Naive thymus-derived CD4-positive, alpha-beta T cell (primary cell): ENCODE measurements at regions not wholly inside any gene's neighbourhood (a gene's known extent, or its start where the extent isn't known, plus 50 kb on each side); places are given as distances from the start of the nearest gene placed in this dataset.

ENCODE experiments used
- ATAC-seq: fragments of 150-1000 bp; cut with Tn5 transposase; 2 replicates; pipeline ENCODE4 v1.10.0; 2021; ENCODE audit warnings: mild to moderate bottlenecking, moderate library complexity
- CTCF ChIA-PET: fragments of 350-600 bp; sonication (Branson Sonifier 250); formaldehyde crosslinking; loops from one replicate; lab custom pipeline; 2021; ENCODE audit warnings: antibody characterized with exemption; lab: Charles Lee
- POLR2A ChIA-PET: fragments of 350-600 bp; sonication (Branson Sonifier 250); formaldehyde crosslinking; loops from one replicate; lab custom pipeline; 2021; ENCODE audit warnings: antibody characterized with exemption, inconsistent platforms; lab: Charles Lee
- DNase-seq, 9 donors: peaks; one replicate each; pipeline versions ENCODE4 v3.0.0 to v3.0.0-alpha.2; 2020 to 2022; ENCODE audit warnings: mixed read lengths in 1 of 9
- H3K27ac ChIP-seq: one replicate; pipeline ENCODE4 v1.7.0; 2013; ENCODE audit warnings: mild to moderate bottlenecking, low read depth, low read length, moderate library complexity
- H3K27me3 ChIP-seq, 2 donors: one replicate each; pipeline ENCODE4 v1.7.0; 2013; ENCODE audit warnings: low read length in 2 of 2, mild to moderate bottlenecking in 2 of 2, moderate library complexity in 2 of 2; ENCODE audit not compliant: control insufficient read depth in 2 of 2, insufficient read depth in 2 of 2
- H3K36me3 ChIP-seq, 3 experiments: 1 replicate in 2 of 3; 2 replicates in 1 of 3; pipeline ENCODE4 v1.7.0; 2013; ENCODE audit warnings: low read length in 3 of 3, mild to moderate bottlenecking in 3 of 3, moderate library complexity in 1 of 3; ENCODE audit not compliant: insufficient read depth in 3 of 3, control insufficient read depth in 2 of 3
- H3K4me1 ChIP-seq, 2 donors: one replicate each; pipeline ENCODE4 v1.7.0; 2013; ENCODE audit warnings: low read length in 2 of 2, mild to moderate bottlenecking in 2 of 2, moderate library complexity in 1 of 2; ENCODE audit not compliant: control insufficient read depth in 2 of 2, insufficient read depth in 2 of 2
- H3K4me3 ChIP-seq: 2 replicates; pipeline ENCODE4 v1.7.0; 2013; ENCODE audit warnings: mild to moderate bottlenecking, low read length
- H3K9me3 ChIP-seq, 3 experiments: 1 replicate in 2 of 3; 2 replicates in 1 of 3; pipeline ENCODE4 v1.7.0; 2013; ENCODE audit warnings: low read length in 3 of 3; ENCODE audit not compliant: control insufficient read depth in 2 of 3
- H3K27ac Mint-ChIP-seq, 9 donors: one replicate each; pipeline ENCODE4 v1.8.0; 2020 to 2022; ENCODE audit warnings: mixed read lengths in 9 of 9, mild to moderate bottlenecking in 8 of 9, moderate library complexity in 5 of 9, inconsistent platforms in 2 of 9
- H3K27me3 Mint-ChIP-seq, 5 donors: one replicate each; pipeline ENCODE4 v1.8.0; 2021 to 2022; ENCODE audit warnings: mixed read lengths in 5 of 5, mild to moderate bottlenecking in 1 of 5
- H3K36me3 Mint-ChIP-seq, 5 donors: one replicate each; pipeline ENCODE4 v1.8.0; 2020 to 2022; ENCODE audit warnings: mixed read lengths in 5 of 5, mild to moderate bottlenecking in 3 of 5, inconsistent platforms in 1 of 5
- H3K4me1 Mint-ChIP-seq, 7 donors: one replicate each; pipeline ENCODE4 v1.8.0; 2020 to 2022; ENCODE audit warnings: mixed read lengths in 7 of 7, mild to moderate bottlenecking in 3 of 7, inconsistent platforms in 1 of 7
- H3K4me3 Mint-ChIP-seq, 10 donors: one replicate each; pipeline ENCODE4 v1.8.0; 2020 to 2022; ENCODE audit warnings: mild to moderate bottlenecking in 10 of 10, mixed read lengths in 10 of 10, moderate library complexity in 6 of 10, inconsistent platforms in 2 of 10
- H3K9me3 Mint-ChIP-seq, 11 donors: one replicate each; pipeline ENCODE4 v1.8.0; 2020 to 2022; ENCODE audit warnings: mixed read lengths in 11 of 11, mild to moderate bottlenecking in 4 of 11, inconsistent platforms in 1 of 11, moderate library complexity in 1 of 11
- intact Hi-C, 2 donors: fragments of 100-400 bp; cut with micrococcal nuclease; formaldehyde crosslinking; loops; one replicate each; pipeline ENCODE4 v1.15.1; 2023

DNA sequence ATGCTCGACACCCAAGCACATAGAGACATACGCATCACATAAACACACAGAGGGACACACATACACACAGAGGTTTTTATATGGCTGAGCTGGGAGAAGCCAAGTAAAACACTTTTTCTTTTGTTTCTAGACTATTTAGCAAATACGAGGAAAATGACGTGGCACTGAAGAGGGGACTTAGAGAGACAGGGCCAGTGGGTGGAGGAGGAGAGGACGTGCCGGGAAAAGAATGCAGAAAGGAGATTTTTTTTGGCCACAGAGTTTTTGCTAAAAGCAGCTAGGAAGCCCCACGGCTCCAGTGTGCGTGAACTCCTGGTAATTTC is 168.5 kb upstream of the KLF7 start:
- H3K27ac ChIP-seq = no peak overlapping the region
- peaks cover 0 to 3% (median 0%) of the 10 kb centered on the region in 11 donors for H3K9me3 Mint-ChIP-seq
- DNase-seq = no peak
- H3K9me3 ChIP-seq = no peaks in the 10 kb centered on the region
- no peaks in the 10 kb centered on the region for H3K27me3 Mint-ChIP-seq
- peaks cover 0 to 5% (median 0%) of the 10 kb centered on the region in 5 donors for H3K36me3 Mint-ChIP-seq
- H3K36me3 ChIP-seq = no peaks in the 10 kb centered on the region
- H3K4me3 Mint-ChIP-seq = peak overlapping the region in 2 of 10 donors; percentile 20 to 59
- H3K4me1 ChIP-seq = peaks cover 0 to 20% of the 10 kb centered on the region in 2 donors
- ATAC-seq = no peak
- CTCF ChIA-PET = no interaction called here
- no peaks in the 10 kb centered on the region for H3K27me3 ChIP-seq
- intact Hi-C loops = loop anchor here in 1 of 2 donors (5.0 to 10.0 kb wide), 5 partner anchors 52 to 1177 kb away; partner anchors contain the start of genes CREB1, EEF1B2, FASTKD2 and MDH1B
- POLR2A ChIA-PET = no interaction called here
- peak overlapping the region in 1 of 9 donors; percentile 84 for H3K27ac Mint-ChIP-seq
- H3K4me3 ChIP-seq = no peak overlapping the region
- H3K4me1 Mint-ChIP-seq = peaks cover 11 to 81% (median 17%) of the 10 kb centered on the region in 7 donors

DNA sequence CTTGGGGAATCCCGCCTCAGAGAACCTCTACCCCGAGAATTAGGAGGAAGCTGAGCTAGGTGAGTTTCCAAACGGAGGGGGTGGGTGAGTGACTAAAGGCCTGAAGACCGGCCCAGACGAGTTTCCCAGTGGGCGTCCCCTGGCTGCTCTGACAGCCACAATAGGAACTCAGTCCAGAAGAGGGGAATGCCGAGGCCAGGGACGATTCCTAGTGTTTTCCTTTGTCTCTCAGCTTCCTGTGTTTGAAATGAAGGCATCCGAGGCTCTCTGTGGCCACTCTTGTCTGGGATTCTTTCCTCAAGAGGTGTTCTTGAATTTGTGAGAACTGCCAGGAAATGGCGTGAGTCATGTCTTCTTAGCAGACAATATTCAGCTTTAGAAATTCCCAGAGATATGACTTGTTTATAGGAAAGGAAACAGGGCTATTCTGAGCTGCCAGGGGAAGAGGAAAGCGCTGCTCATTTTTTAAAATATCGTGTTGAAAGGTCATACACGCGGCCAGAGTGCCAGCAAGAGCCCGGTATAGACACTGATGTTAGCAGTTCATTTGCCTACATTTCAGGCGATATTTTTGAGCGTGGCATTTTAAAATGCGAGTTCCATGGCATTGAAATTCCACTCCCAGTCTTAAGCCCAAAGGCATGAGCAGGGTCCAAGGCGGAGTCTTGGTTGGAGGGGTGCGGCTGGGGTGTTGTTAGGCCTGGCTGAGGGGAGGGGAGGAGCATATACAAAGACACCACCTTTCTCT is 169.1 kb upstream of the KLF7 start:
- POLR2A ChIA-PET = no interaction called here
- ATAC-seq = no peak

DNA sequence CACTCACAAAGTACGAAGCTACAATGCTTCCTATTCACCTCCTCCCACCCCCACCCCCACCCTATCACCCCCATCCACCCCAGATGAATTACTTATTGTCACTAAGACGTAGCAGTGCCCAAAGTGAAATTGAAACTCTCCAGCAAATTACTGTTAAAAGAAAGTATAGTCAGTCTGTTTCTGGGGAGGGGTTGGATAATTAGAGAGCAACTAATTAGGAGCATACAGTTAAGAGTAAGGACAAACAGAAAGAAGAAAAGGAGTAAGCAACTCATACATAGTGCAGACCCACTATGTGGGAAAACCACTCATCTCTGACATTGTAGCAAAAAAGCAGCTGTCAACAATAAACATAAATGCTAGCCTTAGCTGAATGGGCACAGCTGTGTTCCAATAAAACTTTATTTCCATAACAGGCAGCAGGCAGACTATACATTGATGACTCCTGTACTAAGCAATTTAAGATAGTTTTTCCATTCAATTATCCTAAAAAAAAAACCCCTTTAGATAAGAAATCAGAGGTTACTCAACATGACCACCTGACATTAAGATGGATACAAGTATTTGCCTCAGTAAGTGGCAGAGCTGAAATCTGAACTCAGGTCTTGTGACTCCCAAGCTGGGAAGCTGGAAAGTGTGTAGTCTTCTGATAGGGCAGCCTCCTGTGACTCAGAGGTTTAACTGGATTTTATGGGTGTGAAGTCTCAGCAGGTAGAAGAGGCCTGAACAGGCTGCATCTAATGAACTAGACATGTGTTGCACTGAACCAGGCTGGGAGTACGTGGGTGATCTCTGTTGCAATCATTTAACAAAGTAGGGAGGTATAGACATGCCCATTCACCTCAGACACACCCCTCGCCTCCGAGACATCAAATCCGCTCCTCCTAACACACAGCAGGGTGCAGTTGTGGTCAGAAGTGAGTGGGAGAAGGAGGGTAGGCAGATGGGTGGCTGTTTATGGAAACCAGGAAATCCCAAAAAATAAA is 171.8 kb upstream of the KLF7 start:
- Histone ChIP-seq H3K4me1 (peaks cover 0 to 19% of the 10 kb centered on the region in 2 donors), H3K27ac (no peak overlapping the region), H3K9me3 (no peaks in the 10 kb centered on the region), H3K27me3 (no peaks in the 10 kb centered on the region), H3K36me3 (no peaks in the 10 kb centered on the region), H3K4me3 (no peak overlapping the region)
- DNase-seq (peak in 1 of 9 donors; percentile 34), ATAC-seq (no peak)
- Mint-ChIP-seq H3K9me3 (peaks cover 0 to 3% (median 0%) of the 10 kb centered on the region in 11 donors), H3K4me3 (peak overlapping the region in 1 of 10 donors; percentile 57), H3K27me3 (no peaks in the 10 kb centered on the region), H3K4me1 (peaks cover 9 to 54% (median 13%) of the 10 kb centered on the region in 7 donors), H3K27ac (peak overlapping the region in 2 of 9 donors; percentile 52 to 74), H3K36me3 (peaks cover 0 to 5% (median 0%) of the 10 kb centered on the region in 5 donors)
- POLR2A ChIA-PET = no interaction called here
- CTCF ChIA-PET = no interaction called here
- intact Hi-C loops = loop anchor here in 1 of 2 donors (1.0 to 10.0 kb wide), 5 partner anchors 95 to 573 kb away; partner anchors contain the start of genes FASTKD2, KLF7 and MDH1B

More for the DNA sequence above, 169.1 kb upstream of the KLF7 start:
- Histone ChIP-seq H3K27ac (no peak overlapping the region), H3K4me1 (peaks cover 0 to 20% of the 10 kb centered on the region in 2 donors), H3K4me3 (no peak overlapping the region), H3K9me3 (no peaks in the 10 kb centered on the region), H3K27me3 (no peaks in the 10 kb centered on the region), H3K36me3 (no peaks in the 10 kb centered on the region)
- peak in 1 of 9 donors; percentile 57 for DNase-seq
- H3K27ac Mint-ChIP-seq = peak overlapping the region in 1 of 9 donors; percentile 84
- intact Hi-C loops = loop anchor here in 1 of 2 donors (5.0 to 10.0 kb wide), 6 partner anchors 52 to 1177 kb away; partner anchors contain the start of genes CREB1, EEF1B2, FASTKD2 and MDH1B
- H3K9me3 Mint-ChIP-seq = peaks cover 0 to 3% (median 0%) of the 10 kb centered on the region in 11 donors
- H3K4me1 Mint-ChIP-seq = peaks cover 9 to 75% (median 17%) of the 10 kb centered on the region in 7 donors
- H3K27me3 Mint-ChIP-seq = no peaks in the 10 kb centered on the region
- H3K36me3 Mint-ChIP-seq = peaks cover 0 to 5% (median 0%) of the 10 kb centered on the region in 5 donors
- CTCF ChIA-PET = no interaction called here
- H3K4me3 Mint-ChIP-seq = peak overlapping the region in 2 of 10 donors; percentile 20 to 59

DNA sequence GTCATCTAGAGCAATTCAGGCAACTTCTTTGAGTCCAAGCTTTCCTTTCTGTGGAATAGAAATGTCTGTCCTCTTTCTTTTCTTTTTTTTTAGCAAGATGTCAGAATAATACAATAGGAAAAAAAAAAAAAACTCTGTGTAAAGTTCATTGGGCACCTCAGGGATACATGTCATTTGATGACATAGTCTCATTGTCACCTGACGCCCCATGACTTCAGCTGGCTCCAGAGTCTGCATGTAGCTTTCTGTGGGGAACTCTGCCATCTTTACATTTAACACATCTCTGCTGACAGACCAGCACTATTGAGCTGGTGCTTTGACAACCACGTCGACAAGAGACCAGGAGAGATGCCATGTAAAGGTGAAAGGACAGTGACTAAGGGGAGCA is 172.5 kb upstream of the KLF7 start:
- ChIA-PET POLR2A (no interaction called here), CTCF (no interaction called here)
- Mint-ChIP-seq H3K27me3 (no peaks in the 10 kb centered on the region), H3K4me1 (peaks cover 8 to 48% (median 11%) of the 10 kb centered on the region in 7 donors), H3K9me3 (peaks cover 0 to 3% (median 0%) of the 10 kb centered on the region in 11 donors), H3K27ac (peak overlapping the region in 3 of 9 donors; percentile 33 to 74 (median 52)), H3K4me3 (no peak overlapping the region), H3K36me3 (peaks cover 0 to 4% (median 0%) of the 10 kb centered on the region in 5 donors)
- Histone ChIP-seq H3K27me3 (no peaks in the 10 kb centered on the region), H3K4me3 (no peak overlapping the region), H3K9me3 (no peaks in the 10 kb centered on the region), H3K4me1 (peaks cover 0 to 17% of the 10 kb centered on the region in 2 donors), H3K36me3 (no peaks in the 10 kb centered on the region), H3K27ac (no peak overlapping the region)
- ATAC-seq = no peak
- intact Hi-C loops = loop anchor here in 1 of 2 donors (5.0 to 10.0 kb wide), 3 partner anchors 196 to 573 kb away; partner anchors contain the start of genes FASTKD2 and MDH1B
- DNase-seq = no peak

DNA sequence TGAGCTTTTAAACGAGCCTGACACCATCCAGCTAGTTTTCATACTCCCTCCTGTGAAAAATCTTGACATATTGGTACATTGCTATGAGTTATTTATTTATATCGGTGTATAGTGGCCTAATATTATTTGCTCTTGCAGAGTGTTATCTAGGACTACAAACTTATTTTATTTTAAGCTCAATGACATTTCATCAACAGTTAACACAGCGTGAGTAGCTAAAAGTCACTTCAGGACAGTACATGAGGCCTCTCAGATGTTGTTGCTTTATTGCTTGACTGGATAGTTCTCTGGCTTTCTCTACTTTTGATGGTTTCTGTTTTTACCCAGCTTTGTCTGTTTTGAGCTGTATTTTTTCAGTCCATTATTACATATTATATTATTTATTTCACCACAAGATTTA is 172.9 kb upstream of the KLF7 start:
- ATAC-seq (no peak), DNase-seq (no peak)
- CTCF ChIA-PET = interaction anchor here (0.5 kb wide), 1 partner anchor 192 kb away, joined by 4 read pairs; no protein-coding TSS in a partner anchor
- H3K36me3 Mint-ChIP-seq = peaks cover 0 to 4% (median 0%) of the 10 kb centered on the region in 5 donors
- Histone ChIP-seq H3K4me1 (peaks cover 0 to 17% of the 10 kb centered on the region in 2 donors), H3K4me3 (no peak overlapping the region), H3K9me3 (no peaks in the 10 kb centered on the region), H3K36me3 (no peaks in the 10 kb centered on the region), H3K27me3 (no peaks in the 10 kb centered on the region), H3K27ac (no peak overlapping the region)
- intact Hi-C loops = loop anchor here in 1 of 2 donors (5.0 to 10.0 kb wide), 3 partner anchors 196 to 574 kb away; partner anchors contain the start of genes FASTKD2 and MDH1B
- H3K4me1 Mint-ChIP-seq = peaks cover 8 to 44% (median 11%) of the 10 kb centered on the region in 7 donors
- H3K27me3 Mint-ChIP-seq = no peaks in the 10 kb centered on the region
- peak overlapping the region in 2 of 9 donors; percentile 2 to 33 for H3K27ac Mint-ChIP-seq
- peaks cover 0 to 2% (median 0%) of the 10 kb centered on the region in 11 donors for H3K9me3 Mint-ChIP-seq
- POLR2A ChIA-PET = no interaction called here
- H3K4me3 Mint-ChIP-seq = no peak overlapping the region

DNA sequence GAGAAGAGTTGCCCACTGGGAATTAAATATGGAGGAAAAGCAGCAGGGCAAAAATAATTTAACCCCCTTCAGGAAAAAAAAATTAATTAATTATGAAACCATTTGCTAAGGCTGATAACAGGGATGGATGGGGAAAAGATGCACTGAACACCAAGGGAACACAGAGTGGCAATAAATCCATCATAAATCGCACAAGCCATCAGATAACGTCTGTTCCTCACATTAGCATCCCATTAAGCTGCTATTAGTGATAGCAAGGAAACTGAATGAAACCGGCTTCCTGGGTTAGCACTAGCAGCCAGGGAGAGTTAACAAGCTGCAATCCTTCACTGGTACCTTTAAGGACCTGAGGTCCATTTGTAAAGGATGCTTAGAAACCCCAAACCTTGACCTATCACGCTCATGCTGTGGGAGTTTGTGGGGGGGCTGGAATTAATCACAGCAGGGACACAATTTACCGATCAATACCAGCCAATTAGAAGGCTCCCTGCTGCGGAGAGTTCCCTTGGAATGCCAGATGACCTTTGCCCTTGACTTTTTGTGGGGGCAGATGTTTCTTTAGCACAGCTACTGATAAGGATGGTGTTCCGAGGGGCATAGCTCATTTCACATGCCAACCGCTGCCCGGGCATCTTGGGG is 175.5 kb upstream of the KLF7 start:
- Mint-ChIP-seq H3K36me3 (peaks cover 0 to 4% (median 2%) of the 10 kb centered on the region in 5 donors), H3K27me3 (no peaks in the 10 kb centered on the region), H3K27ac (no peak overlapping the region), H3K9me3 (peaks cover 0 to 6% (median 0%) of the 10 kb centered on the region in 11 donors), H3K4me3 (no peak overlapping the region), H3K4me1 (peaks cover 8 to 25% (median 9%) of the 10 kb centered on the region in 7 donors)
- H3K27me3 ChIP-seq = no peaks in the 10 kb centered on the region
- H3K4me1 ChIP-seq = peaks cover 0 to 8% of the 10 kb centered on the region in 2 donors
- intact Hi-C loops = no loop called here
- DNase-seq (no peak), ATAC-seq (no peak)
- H3K36me3 ChIP-seq = no peaks in the 10 kb centered on the region
- H3K27ac ChIP-seq = no peak overlapping the region
- POLR2A ChIA-PET = no interaction called here
- CTCF ChIA-PET = no interaction called here
- H3K9me3 ChIP-seq = no peaks in the 10 kb centered on the region
- H3K4me3 ChIP-seq = no peak overlapping the region
